ENCODE measurements at regions not wholly inside any gene's neighbourhood (a gene's known extent, or its start where the extent isn't known, plus 50 kb on each side); places are given as distances from the start of the nearest gene placed in this dataset.

- no peak for DNase-seq
Observed at GRCh38 chrX:39304746-39305145, 503.5 kb downstream of the MID1IP1 start.

- DNase-seq, result no peak
Observed at GRCh38 chrX:39307488-39307887, 506.2 kb downstream of the MID1IP1 start.

- no peak for DNase-seq
Observed at GRCh38 chrX:39308126-39308525, 506.9 kb downstream of the MID1IP1 start.

- DNase-seq, result peak; percentile 40
Observed at GRCh38 chrX:39309018-39309635, 507.9 kb downstream of the MID1IP1 start.

GRCh38 chrX:39309721-39310152 lies 508.5 kb downstream of the MID1IP1 start:
- peak; percentile 55 for DNase-seq

GRCh38 chrX:39310891-39311290 lies 509.6 kb downstream of the MID1IP1 start:
- DNase-seq, result no peak

- DNase-seq, result no peak
Observed at GRCh38 chrX:39311646-39312045, 510.4 kb downstream of the MID1IP1 start.

GRCh38 chrX:39313146-39313545 lies 511.9 kb downstream of the MID1IP1 start:
- DNase-seq, result no peak

GRCh38 chrX:39318506-39319343 lies 517.5 kb downstream of the MID1IP1 start:
- DNase-seq, result no peak

- no peak for DNase-seq
Observed at GRCh38 chrX:39320165-39320564, 518.9 kb downstream of the MID1IP1 start.

GRCh38 chrX:39322496-39322895 lies 521.2 kb downstream of the MID1IP1 start:
- DNase-seq, result no peak

GRCh38 chrX:39324233-39324930 lies 523.1 kb downstream of the MID1IP1 start:
- no peak for DNase-seq

- DNase-seq, result peak; percentile 43
Observed at GRCh38 chrX:39327255-39327654, 526.0 kb downstream of the MID1IP1 start.

GRCh38 chrX:39327705-39328104 lies 526.4 kb downstream of the MID1IP1 start:
- no peak for DNase-seq

GRCh38 chrX:39328661-39329060 lies 527.4 kb downstream of the MID1IP1 start:
- DNase-seq, result no peak

- DNase-seq, result no peak
Observed at GRCh38 chrX:39331082-39331704, 529.9 kb downstream of the MID1IP1 start.

- no peak for DNase-seq
Observed at GRCh38 chrX:39333451-39333850, 532.2 kb downstream of the MID1IP1 start.

GRCh38 chrX:39335513-39336235 lies 534.4 kb downstream of the MID1IP1 start:
- DNase-seq, result no peak

- no peak for DNase-seq
Observed at GRCh38 chrX:39336671-39337311, 535.5 kb downstream of the MID1IP1 start.

- DNase-seq, result no peak
Observed at GRCh38 chrX:39337451-39337850, 536.2 kb downstream of the MID1IP1 start.

- DNase-seq, result no peak
Observed at GRCh38 chrX:39338583-39338982, 537.3 kb downstream of the MID1IP1 start.
